Right ventricle myocardium superior (tissue), 1 donor: ENCODE measurements at regions not wholly inside any gene's neighbourhood (a gene's known extent, or its start where the extent isn't known, plus 50 kb on each side); places are given as distances from the start of the nearest gene placed in this dataset.

Source experiments
- ATAC-seq: fragments of 200-7000 bp; cut with Tn5 transposase; one replicate; pipeline ENCODE4 v1.9.1; 2020; ENCODE audit warnings: mild to moderate bottlenecking; ENCODE audit not compliant: poor library complexity
- DNase-seq: peaks from one replicate; pipeline ENCODE4 v3.0.0-alpha.2; 2020
- intact Hi-C: fragments of 100-400 bp; cut with DNase I; formaldehyde crosslinking; loops from one replicate; pipeline ENCODE4 v1.11.2; 2022
- donor health status: DM: no; HTN: yes; CAD: no; lungs with severe emphysema.

- intact Hi-C loops: no loop called here
- ATAC-seq (no peak), DNase-seq (no peak)
Observed at GRCh38 chr11:134562941-134563471, 151.0 kb upstream of the B3GAT1 start.

DNA sequence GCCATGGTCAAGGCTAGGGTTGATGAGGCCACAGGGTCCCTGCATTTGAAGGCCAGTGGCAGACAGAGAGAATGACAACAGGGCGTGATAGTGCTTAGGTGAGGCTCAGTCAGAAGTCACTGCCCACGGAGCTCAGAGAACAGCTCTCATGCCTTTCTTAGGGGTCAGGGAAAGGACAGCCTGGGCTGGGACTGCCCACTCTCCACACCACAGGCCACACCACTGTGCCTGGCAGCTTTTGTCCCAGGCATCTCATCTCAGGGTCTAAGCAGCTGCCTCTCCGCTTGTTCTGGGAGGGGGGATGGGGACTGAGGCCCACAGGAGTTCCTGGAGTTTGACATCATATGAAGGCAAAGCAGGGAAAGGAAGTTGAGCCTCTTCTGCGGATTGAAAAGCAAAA, 150.2 kb upstream of the B3GAT1 start:
- ATAC-seq: no peak
- DNase-seq: no peak
- intact Hi-C loops: no loop called here

- no peak for ATAC-seq
- DNase-seq: no peak
Observed at GRCh38 chr11:134561331-134561720, 149.3 kb upstream of the B3GAT1 start.

DNA sequence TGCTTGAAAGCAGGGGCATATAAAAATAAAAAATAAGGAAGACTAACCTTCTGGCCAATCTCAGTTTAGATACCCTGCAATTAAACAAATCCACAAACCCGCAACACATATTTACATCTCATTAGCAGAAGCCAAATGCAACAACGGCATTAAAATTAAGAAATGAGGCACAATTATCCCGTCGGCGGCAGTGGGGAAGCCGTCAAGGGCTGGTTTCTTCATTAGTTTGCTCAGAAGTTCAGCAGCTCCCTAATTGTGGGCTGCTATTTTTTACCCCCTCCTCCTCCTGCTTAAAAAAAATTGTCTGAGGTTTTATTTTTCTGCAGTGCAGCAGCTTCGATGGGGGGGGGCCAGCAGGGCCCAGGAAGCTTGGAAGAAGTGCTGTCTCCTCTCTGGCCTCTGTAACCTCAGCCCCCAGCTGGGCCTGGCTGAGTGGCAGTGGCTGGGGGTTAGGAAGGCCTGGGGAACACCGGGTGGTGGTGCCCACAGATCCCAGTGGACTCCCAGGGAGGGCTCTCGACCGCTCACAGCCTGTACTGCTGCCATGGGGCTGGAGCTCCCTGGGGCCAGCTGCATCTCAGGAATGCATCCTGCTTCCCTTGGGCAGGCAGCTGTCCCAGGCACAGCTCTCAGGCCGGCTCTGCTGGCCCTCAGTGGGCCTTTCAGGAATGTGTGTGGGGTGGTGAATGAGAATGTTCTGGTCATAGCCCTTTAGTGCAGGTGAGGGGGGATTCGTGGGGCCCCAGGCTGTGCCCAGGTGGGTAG, 148.7 kb upstream of the B3GAT1 start:
- DNase-seq (no peak), ATAC-seq (no peak)
- intact Hi-C loops: no loop called here

More at GRCh38 chr11:134561331-134561720, 149.3 kb upstream of the B3GAT1 start:
- intact Hi-C loops: no loop called here

DNA sequence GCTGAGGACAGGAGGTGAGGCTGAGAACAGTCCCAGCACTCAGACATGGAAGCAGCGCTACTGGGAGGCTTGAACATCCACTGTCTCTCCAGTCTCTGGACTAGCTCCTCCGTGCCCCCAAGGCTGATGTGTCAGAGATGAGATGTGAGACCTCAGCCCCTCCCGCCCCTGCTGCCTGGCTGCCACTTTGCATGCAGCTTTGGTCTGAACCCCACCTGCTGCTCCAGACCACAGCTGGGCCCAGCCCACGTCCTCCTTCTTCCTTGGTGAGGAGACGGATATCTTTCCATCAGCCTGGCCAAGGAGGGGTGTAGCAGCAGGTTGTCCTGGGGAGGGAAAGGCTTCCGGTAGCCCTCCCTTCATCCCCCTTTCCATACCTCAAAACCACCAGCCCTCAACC, 148.0 kb upstream of the B3GAT1 start:
- intact Hi-C loops: no loop called here
- no peak for ATAC-seq
- DNase-seq: no peak

GRCh38 chr11:134559602-134559962, 147.5 kb upstream of the B3GAT1 start:
- intact Hi-C loops: no loop called here
- ATAC-seq (no peak), DNase-seq (no peak)

GRCh38 chr11:134558916-134559601, 147.0 kb upstream of the B3GAT1 start:
- ATAC-seq (no peak), DNase-seq (no peak)
- intact Hi-C loops: no loop called here

DNA sequence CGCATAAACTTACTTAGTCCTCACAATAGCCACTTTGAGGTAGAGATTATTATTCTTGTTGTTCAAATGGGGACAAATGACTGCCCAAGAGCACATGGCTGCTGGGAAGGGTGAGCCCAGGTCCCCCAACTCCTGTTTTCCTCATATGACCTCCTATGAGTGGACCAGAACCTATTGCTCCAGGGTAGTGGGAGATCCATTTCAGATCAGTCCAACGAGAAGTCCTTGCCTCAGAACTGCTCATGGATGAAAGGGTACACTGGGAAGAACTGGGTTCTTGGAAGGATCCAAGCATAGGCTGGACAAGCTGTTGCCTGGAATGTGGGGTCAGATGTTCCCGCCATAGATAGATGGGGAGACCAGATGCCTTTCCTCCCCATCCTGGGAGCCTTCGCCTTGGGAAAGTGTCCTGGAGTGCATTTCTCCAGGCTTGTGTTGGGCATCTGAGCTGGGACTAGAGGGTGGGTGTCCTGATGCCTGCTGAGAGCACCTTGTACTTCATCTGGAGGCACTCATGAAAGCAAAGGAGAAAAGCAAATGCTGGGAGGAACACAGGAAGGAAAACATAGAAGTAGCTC, 146.3 kb upstream of the B3GAT1 start:
- no peak for DNase-seq
- ATAC-seq: no peak
- intact Hi-C loops: no loop called here

- DNase-seq (no peak), ATAC-seq (no peak)
- intact Hi-C loops: no loop called here
Observed at GRCh38 chr11:134557571-134558257, 145.7 kb upstream of the B3GAT1 start.

GRCh38 chr11:134556186-134556585, 144.1 kb upstream of the B3GAT1 start:
- ATAC-seq (no peak), DNase-seq (no peak)
- intact Hi-C loops: no loop called here

- ATAC-seq: no peak
Observed at GRCh38 chr11:134555510-134555909, 143.5 kb upstream of the B3GAT1 start.

DNA sequence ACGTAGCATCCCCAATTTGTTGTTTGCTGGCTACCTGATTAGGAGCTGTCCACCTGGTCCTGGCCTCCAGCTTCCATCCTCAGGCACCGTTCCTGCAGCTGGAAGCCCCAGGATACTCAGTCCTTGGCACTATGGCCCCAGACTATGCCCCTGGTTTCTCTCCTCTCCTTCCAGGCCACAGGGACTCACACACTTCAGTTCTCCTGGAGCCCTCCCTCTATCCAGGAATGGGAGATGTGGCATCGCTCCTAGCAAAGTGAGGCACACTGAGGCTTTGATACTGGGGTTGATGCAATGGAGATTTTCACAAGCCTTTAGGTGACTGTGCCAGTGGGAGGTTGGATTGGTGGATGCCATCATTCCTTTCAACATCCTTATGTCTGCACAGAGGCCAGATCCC, 142.8 kb upstream of the B3GAT1 start:
- DNase-seq (no peak), ATAC-seq (no peak)
- intact Hi-C loops: no loop called here

More at GRCh38 chr11:134555510-134555909, 143.5 kb upstream of the B3GAT1 start:
- no peak for DNase-seq
- intact Hi-C loops: no loop called here

- no peak for ATAC-seq
- DNase-seq: no peak
- intact Hi-C loops: no loop called here
Observed at GRCh38 chr11:134554106-134554505, 142.1 kb upstream of the B3GAT1 start.

DNA sequence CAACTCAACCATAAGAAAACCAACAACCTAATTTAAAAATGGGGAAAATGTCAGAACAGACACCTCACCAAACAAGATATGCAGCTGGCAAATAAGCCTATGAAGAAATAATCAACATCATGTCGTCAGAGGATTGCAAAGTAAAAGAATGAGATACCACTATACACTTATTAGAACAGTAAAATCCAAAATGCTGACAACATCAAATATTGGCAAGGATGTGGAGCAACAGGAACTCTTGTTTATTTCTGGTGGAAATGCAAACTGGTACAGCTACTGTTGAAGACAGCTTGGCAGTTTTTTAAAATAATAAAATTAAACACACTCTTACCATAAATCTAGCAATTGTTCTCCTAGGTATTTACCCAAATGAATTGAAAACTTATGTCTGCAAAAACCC, 140.7 kb upstream of the B3GAT1 start:
- no peak for DNase-seq
- no peak for ATAC-seq
- intact Hi-C loops: no loop called here

DNA sequence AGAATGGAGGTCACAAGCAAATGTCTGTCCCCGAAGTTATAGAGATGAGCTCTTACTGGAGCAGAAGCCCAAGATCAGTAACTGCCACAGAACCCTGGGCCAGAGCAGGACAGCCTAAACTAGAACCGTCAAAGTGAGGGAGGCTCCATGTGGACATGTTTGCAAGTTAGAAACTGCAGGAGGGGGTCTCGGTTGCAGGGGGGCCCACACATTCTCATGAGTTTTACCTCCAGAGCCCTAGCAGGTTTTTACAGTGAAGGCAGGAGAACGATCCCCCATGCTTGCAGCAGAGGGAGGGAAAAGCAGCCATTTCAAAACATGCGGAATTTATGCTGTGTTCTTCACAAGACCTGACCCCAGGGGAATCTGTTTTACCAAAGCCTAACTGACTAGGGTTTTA, 133.5 kb upstream of the B3GAT1 start:
- DNase-seq: no peak
- intact Hi-C loops: no loop called here

GRCh38 chr11:134544095-134544815, 132.2 kb upstream of the B3GAT1 start:
- ATAC-seq: no peak
- DNase-seq: no peak
- intact Hi-C loops: no loop called here

More for the DNA sequence above, 133.5 kb upstream of the B3GAT1 start:
- ATAC-seq: no peak

GRCh38 chr11:134543645-134544044, 131.6 kb upstream of the B3GAT1 start:
- intact Hi-C loops: no loop called here
- no peak for ATAC-seq

DNA sequence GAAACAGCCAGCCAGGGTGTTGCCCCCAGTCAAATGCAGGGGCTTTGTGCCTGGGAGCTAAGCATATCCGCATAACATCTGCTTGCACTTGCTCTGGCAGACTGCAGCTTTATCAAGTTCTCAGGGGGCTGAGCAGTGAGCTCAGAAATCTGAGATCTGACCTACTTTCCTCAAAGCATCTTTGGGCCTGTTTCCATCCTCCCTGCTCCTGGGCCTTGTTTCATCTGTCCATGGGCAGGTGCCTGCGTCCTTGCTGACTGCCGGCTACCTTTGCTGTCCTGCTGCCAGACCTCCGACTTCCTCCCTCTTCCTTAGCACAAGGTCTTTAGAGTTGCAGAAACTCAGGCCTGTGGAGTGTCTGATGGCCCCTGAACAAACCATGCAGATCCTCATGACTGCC, 131.2 kb upstream of the B3GAT1 start:
- intact Hi-C loops: no loop called here
- no peak for ATAC-seq
- DNase-seq: no peak

More at GRCh38 chr11:134543645-134544044, 131.6 kb upstream of the B3GAT1 start:
- DNase-seq: no peak
